ENCODE measurements at regions not wholly inside any gene's neighbourhood (a gene's known extent, or its start where the extent isn't known, plus 50 kb on each side); places are given as distances from the start of the nearest gene placed in this dataset.
"Not testable (repeated sequence)": the region's sequence is repeated elsewhere in the genome, so short reads cannot be mapped to it uniquely, and the experiment has no call there.

DNA sequence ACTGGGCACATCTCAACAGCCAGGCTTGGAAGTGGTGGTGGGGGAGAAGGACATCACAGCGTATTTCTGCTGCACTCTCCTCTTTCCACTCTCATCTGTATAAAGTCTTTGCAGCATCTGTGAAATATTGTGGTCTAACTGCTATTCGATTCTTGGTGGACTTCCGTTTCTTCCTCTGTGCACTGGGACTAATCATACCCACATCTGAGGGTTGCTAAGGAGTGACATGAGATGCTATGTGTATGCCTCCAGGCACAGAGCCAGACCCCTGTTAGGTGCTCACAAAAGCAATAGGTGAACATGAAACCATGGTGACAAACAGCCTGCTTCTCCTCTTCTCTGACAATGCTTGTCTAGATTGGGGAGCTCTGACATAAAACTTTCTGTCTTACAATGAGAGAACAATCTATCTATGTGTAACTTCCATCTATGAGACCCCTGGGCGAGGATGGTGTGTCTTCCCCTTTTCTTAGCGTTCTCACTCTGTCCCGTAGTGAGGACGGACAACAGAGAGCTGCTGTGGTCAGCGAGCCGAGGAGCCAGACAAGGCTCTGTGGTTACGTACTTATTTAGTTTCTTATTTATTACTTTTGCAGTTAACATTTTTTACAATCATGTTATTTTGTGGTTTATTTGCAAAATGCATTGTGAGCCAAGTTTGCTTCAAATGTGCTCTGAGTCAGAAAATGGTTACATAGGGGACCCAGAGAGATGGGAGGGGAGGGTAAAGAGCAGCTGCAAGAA, 196.7 kb upstream of the TPRG1 start:
- peak; percentile 37 for DNase-seq

DNA sequence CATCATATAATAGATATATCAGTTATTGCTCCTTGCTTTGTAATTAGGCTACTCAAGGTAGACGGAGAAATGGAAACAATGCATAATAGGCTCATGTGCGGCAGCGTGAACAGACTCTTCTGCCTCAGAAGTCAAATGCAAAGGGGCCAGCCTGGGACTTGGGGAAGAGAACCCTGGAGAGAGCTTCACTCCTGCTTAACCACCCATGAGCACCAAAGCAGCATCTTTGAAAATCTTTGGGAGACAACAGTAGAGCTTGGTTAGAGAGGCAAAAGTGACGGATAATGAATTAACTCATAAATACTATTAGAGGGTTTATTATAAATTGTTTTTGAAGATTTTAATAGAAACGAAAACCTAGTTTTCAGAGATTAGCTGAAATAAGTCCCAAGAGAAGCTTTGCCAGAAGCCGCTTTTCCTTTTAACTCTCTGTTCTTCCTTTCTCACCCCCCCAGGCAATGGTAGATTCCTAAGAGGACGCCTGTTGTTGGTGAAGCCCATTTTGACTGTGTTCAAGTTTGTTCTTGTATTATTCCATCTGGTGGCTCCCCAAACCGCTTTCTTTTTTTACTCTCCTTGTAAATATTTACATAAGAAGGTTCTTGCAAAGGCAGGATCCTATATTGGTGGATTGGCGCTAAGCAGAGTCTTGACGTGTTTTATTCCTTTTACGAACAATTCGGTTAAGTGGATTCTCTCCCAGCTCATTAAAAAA, 196.0 kb upstream of the TPRG1 start:
- no peak for DNase-seq

DNA sequence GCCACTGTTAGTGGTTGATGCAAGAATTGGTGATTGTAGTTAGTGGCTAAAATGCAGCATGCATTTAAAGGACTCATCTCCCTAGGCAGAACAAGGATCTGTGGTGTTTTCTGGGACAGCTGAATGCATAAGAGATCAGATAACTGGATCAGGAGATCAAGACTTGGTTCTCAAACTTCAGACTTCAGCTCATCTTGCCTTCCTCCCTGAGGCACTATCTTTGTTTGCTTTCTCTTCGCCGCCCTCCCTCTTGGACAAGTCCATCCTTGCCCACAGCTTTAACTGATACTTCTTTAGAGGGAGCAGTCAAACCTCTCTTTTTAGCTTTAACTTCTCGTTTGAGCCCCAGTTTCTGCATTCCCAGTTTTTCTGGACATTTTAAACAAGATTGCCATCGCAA, 195.4 kb upstream of the TPRG1 start:
- no peak for DNase-seq

DNA sequence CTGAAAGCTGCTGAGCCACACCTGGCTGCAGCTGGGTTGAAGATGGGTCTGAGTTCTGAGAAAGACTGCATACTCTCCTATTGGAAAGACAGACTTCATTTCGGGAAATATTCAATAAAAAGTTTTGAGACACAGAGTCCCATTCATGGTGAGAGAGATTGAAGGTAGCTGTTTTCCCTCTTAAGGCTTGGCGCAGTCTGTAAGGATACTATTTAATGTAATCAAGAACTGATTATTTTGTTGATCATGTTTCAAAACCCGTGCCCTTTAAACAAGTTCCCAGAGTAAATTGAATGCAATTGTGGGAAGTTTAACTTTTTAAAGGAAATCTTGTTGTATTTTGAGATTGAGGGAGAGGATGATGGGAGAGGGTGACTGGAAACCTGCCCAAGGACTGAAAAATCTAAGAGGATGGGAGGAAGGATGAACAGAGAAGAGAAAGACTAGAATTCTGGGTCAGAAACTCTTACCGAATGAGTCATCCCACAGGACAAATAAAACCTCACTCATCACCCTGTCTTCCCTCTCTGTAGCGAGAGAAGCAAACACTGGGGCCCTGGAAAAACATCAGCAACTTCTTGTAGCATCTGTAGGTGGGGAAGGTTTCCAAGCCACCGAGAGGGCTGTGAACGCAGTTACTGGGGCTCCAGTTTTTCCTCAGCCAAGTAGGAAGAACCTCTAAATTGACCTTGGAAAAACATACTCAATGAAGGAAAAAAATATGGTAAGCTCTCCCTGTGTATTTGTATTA, 193.2 kb upstream of the TPRG1 start:
- DNase-seq, result peak; percentile 55

DNA sequence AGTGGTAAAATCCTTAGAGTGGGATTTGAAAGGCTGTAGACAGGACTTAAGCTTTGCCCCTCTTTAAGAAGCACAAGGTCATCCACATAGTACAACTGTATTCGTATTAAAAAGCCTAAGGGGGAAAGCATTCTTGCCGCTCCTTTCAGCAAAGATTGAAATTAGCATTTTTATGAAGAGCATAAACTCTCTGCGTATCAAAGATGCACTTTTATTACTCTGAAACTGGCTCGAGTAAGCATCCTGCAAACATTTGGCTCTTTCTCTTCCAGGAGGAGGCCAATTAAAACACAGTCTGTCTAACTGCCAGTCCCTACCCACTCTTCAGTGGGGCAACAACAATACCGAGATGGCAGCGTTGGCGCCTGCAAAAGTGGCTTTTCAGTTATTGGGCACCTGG, 192.5 kb upstream of the TPRG1 start:
- DNase-seq, result peak; percentile 92

DNA sequence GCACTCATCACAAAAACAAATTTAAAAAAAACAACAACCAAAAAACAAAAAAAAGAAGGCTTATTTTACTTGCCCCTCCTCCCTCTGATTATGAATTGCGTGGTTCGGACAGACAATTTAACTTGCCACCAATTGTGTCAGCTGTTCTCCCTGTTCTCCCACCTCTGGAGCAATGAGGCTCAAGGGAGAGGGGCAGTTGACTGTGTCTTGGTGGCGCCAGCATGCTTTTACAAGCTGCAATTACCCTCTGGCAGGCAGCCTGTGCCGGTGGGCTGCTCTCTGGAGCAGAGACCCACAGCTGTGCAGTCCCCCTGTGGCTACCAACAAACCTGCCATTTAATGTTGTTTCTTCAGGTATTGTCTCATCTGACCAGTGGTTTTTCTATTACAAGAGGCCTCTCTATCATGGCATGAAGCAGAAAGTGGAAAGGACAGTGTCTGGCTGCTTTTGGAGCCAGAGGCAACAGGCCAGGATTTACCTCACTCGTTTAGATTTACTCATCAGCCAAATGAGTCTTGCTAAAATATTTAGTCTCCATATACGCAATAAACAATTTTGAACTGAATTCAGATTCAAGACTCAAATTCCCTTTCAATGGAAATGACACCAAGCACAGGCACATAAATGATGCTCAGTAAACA, 192.0 kb upstream of the TPRG1 start:
- peak; percentile 92 for DNase-seq

DNA sequence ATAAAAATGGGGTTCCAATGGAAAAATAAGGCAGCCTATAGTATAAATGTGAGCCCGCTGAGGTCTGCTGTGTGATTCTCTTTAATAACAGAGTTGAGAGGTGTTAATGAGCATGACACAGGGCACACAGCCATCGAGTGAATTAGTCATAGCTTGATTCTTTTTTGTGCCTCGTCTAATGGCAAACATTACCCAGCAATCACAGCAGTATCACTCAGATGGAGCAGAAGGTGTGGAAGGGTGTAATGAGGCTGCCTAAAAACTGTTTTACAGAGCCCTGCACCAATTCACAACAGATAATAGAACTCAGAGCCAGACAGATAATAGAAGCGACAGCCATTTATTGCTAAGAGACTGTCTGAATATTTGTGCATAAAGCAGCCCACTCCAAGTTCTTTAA, 178.6 kb upstream of the TPRG1 start:
- peak; percentile 55 for DNase-seq

DNA sequence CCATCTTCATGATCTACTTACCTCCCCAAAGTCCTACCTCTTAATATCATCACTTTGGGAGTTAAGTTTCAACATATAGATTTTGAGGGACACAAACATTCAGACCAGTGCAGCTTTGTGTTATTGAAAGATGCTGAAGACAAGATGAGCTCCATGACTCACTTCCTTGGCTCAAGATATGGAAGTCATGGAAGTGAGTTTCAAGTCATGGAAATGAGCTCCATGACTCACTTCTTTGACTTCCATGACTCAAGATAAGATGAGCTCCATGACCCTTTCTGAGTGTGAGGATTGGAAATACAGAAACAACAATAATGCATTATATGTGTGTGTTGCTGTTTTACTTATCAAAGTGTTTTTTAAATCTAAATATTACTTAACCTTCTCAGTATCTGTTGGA, 170.2 kb upstream of the TPRG1 start:
- no peak for DNase-seq

DNA sequence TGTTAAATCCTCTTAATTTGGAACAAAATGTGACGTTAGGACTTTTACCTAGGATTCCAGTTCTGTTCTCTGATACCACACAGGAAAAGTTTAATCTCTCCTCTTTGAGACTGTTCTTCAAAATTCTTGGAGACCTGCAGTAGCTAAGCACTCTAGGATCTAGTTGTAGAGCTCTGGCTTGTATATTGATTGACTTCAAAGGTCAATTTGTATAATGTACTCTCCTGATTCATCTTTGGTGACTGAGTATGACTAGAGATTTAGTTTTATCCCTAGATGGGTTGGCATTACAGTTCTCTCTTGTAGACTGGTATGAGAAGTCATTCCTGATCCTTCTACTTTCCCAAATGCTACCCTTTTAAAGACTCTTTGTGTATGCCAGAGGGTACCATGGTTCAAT, 168.4 kb upstream of the TPRG1 start:
- no peak for DNase-seq

DNA sequence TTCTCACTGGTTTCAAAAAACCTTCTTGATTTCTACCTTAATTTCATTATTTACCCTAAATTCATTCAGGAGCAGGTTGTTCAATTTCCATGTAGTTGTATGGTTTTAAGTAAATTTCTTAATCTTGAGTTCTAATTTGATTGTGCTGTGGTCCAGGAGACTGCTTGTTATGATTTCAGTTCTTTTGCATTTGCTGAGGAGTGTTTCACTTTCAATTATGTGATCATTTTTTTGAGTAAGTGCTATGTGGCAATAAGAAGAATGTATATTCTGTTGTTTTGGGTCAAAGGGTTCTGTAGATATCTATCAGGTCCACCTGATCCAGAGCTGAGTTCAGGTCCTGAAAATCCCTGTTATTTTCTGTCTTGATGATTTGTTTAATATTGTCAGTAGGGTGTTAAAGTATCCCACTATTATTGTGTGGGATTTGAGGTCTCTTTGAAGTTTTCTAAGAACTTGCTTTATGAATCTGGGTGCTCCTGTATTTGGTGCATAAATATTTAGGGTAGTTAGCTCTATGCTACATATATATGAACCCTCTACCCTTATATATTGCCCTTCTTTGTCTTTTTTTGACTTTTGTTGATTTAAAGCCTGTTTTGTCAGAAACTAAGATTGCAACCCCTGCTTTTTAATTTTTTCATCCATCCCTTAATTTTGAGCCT, 158.4 kb upstream of the TPRG1 start:
- DNase-seq, result no peak

DNA sequence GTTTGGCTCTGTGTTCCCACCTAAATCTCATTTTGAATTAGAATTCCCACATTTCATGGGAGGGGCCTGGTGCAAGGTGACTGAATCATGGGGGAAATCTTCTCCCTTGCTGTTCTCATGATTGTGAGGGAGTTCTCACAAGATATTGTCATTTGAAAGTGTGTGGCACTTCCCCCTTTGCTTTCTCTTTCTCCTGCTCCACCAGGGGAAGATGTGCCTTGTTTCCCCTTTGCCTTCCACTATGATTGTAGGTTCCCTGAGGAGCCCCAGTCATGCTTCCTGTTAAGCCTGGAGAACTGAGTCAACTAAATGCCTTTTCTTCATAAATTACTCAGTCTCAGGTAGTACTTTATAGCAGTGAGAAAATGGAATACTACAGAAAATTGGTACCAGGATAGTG, 157.2 kb upstream of the TPRG1 start:
- no peak for DNase-seq

DNA sequence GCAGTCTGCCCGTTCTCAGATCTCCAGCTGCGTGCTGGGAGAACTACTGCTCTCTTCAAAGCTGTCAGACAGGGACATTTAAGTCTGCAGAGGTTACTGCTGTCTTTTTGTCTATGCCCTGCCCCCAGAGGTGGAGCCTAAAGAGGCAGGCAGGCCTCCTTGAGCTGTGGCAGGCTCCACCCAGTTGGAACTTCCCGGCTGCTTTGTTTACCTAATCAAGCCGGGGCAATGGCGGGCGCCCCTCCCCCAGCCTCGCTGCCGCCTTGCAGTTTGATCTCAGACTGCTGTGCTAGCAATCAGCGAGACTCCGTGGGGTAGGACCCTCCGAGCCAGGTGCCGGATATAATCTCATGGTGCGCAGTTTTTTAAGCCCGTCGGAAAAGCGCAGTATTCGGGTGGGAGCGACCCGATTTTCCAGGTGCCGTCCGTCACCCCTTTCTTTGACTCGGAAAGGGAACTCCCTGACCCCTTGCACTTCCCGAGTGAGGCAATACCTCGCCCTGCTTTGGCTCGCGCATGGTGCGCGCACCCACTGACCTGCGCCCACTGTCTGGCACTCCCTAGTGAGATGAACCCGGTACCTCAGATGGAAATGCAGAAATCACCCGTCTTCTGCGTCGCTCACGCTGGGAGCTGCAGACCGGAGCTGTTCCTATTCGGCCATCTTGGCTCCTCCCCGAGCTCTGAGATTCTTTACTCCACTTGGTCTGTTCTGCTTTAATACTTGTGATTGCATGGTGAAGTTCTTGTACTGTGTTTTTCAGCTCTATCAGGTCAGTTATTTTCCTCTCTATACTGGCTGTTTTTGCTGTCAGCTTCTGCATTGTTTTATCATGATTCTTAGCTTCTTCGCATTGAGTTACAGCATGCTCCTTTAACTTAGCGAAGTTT, 148.9 kb upstream of the TPRG1 start:
- DNase-seq, result not testable (repeated sequence)

DNA sequence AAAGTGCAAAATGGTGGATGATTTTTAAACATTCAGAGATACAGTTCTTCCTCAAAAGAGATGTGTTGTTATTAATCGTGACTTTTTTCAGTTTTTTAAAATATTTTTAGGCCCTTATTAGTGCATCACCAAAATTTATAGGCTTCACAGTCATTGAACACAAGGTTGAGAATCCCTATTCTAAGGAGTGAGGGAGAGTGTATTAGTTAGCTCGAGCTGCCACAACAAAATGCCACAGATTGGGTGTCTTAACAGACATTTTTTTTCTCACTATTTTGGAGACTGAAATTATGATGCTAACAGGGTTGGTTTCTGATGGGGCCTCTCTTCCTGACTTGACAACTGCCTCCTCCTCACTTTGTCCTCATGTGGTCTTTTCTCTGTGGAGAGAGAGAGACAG, 145.9 kb upstream of the TPRG1 start:
- DNase-seq, result no peak

DNA sequence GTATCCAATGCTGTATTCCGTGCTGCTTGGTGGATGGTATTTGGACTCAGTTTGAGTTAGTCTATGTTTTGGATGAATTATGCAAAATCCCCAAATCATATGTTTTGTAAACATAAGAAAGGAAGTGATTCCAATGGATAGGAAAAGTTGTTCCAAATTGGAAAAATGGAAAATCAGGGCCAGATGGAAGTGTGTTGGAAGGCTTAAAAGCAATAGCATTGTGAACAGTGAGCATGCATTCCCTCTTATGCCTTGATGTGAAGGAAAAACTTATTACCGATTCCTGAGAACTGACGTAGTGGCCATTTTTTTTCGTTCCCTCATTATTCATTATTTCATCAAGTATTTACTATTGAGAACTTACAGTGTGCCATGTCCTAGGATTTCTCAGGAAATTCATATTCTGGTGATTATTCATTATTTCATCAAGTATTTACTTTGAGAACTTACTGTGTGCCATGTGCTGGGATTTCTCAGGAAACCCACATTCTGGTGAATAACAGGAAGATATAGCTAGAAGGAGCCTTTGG, 144.1 kb upstream of the TPRG1 start:
- DNase-seq, result no peak

DNA sequence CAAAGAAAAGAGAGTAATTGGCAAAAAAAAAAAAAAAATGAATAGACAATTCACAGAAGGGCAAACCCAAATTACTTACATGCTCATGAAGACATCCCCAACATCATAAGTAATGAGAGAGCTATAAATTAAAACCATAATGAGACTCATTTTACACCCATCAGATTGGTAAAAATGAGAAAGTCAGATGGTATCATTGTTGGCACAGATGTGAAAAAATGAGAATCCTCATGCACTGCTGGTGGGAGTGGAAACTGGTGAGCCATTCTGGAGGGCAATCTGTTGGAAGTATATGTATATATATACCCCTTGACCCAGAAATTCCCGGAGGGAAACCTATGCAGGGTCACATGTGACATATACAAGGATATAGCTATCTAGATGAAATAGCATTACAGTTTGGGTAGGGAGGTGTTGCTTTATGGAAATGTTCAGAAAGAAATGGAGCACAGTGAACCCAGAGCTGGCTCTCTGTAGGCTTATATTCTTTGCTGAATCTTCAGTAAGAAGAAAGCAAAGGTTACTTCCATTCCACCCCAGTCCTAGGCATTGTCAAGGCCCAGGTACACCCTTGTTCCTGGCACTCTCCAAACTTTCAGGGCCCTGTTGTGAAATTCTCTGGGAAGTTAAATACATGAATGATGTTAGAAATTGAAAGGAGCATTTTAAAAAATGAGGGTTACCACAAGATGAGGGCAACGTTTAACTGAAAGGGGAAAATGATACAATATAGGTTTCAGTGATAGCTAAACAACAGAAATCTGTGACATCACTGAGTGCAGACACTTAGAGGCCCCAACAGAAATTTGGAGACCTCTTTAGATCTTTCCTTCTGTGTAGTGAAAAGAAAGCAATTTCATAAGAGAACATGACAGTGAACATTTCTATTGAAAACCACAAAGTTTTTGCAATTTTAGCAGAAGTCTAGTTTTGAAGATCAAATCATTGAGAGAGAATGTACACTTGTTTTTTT, 132.7 kb upstream of the TPRG1 start:
- no peak for DNase-seq

DNA sequence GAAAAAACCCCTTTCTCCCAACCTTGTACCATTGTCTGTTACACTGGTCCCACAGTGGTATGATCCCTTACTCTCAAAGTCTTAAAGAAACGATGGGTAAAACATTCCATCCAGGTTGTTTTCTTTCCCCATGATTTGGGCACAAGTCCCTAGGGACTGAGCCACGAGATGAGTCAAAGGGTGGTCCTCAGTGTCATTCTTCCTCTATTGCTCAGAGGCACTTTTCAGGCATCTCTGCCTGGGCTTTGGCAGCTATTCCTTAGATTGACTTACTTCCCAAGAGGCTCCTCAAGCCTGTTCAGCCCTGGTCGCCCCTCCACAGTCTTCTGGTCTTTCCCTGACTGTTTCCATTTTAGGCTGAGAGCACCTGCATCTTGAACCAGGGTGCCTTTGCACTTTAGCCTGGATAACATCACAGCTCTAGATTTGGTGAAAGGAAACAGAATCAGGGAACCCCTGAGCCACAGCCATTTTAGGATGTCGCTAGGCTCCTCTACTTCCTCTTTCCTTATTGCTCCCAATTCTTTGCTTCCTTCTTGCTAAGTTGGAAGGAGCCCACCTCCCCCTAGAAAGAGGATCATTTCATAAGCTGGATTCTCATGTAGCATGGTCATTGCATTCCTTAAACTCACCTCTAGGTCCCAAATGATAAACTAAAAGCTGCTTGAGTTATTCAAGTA, 131.0 kb upstream of the TPRG1 start:
- no peak for DNase-seq

DNA sequence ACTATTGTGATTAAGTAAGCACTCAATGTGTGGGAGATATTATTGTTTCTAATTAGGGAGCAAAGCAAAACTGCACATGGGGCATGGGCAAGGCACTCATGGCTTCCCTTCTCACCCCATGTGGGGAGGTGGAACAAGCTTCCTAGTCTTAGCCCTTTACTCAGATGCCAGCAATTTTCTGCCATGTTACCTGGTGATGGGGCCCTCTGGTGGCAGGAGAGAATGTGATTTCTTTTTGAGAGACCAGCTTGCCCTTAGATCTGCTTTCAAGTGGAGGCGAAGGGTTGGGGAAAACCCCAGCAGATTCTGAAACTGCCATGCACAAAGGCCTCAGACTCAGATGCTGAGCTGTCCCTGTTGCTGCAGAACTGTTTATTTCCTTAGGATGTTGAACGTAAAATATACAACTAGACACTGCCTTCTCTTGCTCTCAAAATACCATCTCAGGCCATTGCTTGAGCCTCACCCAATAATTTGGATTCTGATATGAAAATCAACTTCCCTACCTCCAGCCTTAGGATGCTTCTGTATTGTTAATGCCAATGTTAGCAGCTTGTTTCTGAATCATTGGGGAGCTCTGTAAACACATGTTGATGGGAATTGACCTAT, 130.2 kb upstream of the TPRG1 start:
- peak; percentile 53 for DNase-seq

DNA sequence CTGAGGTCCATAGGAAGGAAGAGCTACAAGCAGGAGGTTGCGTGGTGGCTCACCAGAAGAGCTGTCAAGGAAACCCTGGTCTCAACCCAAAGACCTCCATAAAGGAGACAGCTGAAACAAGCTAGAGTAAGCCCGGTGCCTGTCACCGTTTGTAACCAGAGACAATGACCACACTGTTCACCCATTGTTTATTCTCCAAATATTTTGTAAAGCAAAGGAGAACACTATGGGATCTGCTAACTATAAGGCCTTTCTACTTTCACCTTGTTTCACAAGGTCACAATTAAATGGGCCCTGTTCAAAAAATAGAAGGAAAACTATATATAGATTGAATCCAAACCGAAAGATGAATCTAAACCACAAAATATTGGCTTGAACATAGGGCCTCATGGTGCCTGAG, 128.9 kb upstream of the TPRG1 start:
- DNase-seq, result no peak
